HepG2 (cell line): ENCODE measurements at regions not wholly inside any gene's neighbourhood (a gene's known extent, or its start where the extent isn't known, plus 50 kb on each side); places are given as distances from the start of the nearest gene placed in this dataset.

ENCODE experiments used
- ATAD3A ChIP-seq: sonication (generic); formaldehyde crosslinking; IDR thresholded peaks from 2 replicates; pipeline ENCODE4 v1.4.0; 2020; ENCODE audit warnings: missing genetic modification reagents
- CEBPZ ChIP-seq: IDR thresholded peaks from 2 replicates; pipeline ENCODE4 v1.6.1; 2012; ENCODE audit warnings: low read length, improper control_type of control experiment
- CREB1 ChIP-seq, 2 experiments: fragments of 450-650 bp in 1 of 2; IDR thresholded peaks; 2 replicates each; pipeline ENCODE4 v1.6.1; 2016 to 2017; ENCODE audit warnings: control low read depth in 1 of 2, mild to moderate bottlenecking in 1 of 2, missing compliant biosample characterization in 1 of 2, missing genetic modification characterization in 1 of 2
- CTCF ChIP-seq: sonication (generic); formaldehyde crosslinking; IDR thresholded peaks from 2 replicates; pipeline ENCODE4 v1.5.0; 2020; ENCODE audit warnings: mild to moderate bottlenecking, missing genetic modification reagents, moderate library complexity
- EZH2 ChIP-seq: conservative IDR thresholded peaks from 2 replicates; pipeline ENCODE4 v1.6.1; 2012; ENCODE audit warnings: mild to moderate bottlenecking, low read depth, low read length, moderate library complexity
- GABPA ChIP-seq, 2 experiments: IDR thresholded peaks; 2 replicates each; pipeline ENCODE4 v1.6.1; 2011 to 2016; ENCODE audit warnings: low read depth in 2 of 2, low read length in 1 of 2, missing biosample characterization in 1 of 2, missing genetic modification characterization in 1 of 2
- KAT7 ChIP-seq: IDR thresholded peaks from 2 replicates; pipeline ENCODE4 v1.6.1; 2018; ENCODE audit warnings: borderline replicate concordance, missing compliant biosample characterization
- KMT2A ChIP-seq: sonication (generic); formaldehyde crosslinking; IDR thresholded peaks from 2 replicates; pipeline ENCODE4 v1.4.0; 2020; ENCODE audit warnings: missing genetic modification reagents
- PAX8 ChIP-seq: sonication (generic); formaldehyde crosslinking; IDR thresholded peaks from 2 replicates; pipeline ENCODE4 v1.8.0; 2022; ENCODE audit warnings: mild to moderate bottlenecking, missing genetic modification reagents, borderline replicate concordance
- RXRA ChIP-seq: sonication (generic); formaldehyde crosslinking; IDR thresholded peaks from 2 replicates; pipeline ENCODE4 v1.5.1; 2020; ENCODE audit warnings: missing genetic modification reagents
- TGIF2 ChIP-seq: IDR thresholded peaks from 2 replicates; pipeline ENCODE4 v1.6.1; 2016; ENCODE audit warnings: control low read depth, missing compliant biosample characterization
- ZNF549 ChIP-seq: sonication (generic); formaldehyde crosslinking; IDR thresholded peaks from 2 replicates; pipeline ENCODE4 v1.5.0; 2020; ENCODE audit warnings: missing genetic modification reagents

GRCh38 chr7:145624618-145625017 lies 492.0 kb upstream of the CNTNAP2 start:
- TF ChIP-seq CEBPZ: no peak
- TF ChIP-seq RXRA (CRISPR knock-in tag): no peak
- no peak for TF ChIP-seq KMT2A (CRISPR knock-in tag)
- TF ChIP-seq CTCF (CRISPR knock-in tag): no peak
- TF ChIP-seq ATAD3A (CRISPR knock-in tag): no peak
- no peak for TF ChIP-seq GABPA (IDR thresholded peaks at IDR 0.05; ENCODE audit: low read depth, low read length)
- TF ChIP-seq GABPA (CRISPR knock-in tag; IDR thresholded peaks at IDR 0.05; ENCODE audit: low read depth): no peak
- TF ChIP-seq PAX8 (CRISPR knock-in tag): no peak
- TF ChIP-seq EZH2: no peak
- no peak for TF ChIP-seq TGIF2 (CRISPR knock-in tag)
- no peak for TF ChIP-seq KAT7 (CRISPR knock-in tag)
- TF ChIP-seq ZNF549 (CRISPR knock-in tag): no peak
- TF ChIP-seq CREB1 (IDR thresholded peaks at IDR 0.05): no peak
- TF ChIP-seq CREB1 (CRISPR knock-in tag; IDR thresholded peaks at IDR 0.05): no peak
